Endothelial cell (in vitro differentiated cells): ENCODE measurements at regions not wholly inside any gene's neighbourhood (a gene's known extent, or its start where the extent isn't known, plus 50 kb on each side); places are given as distances from the start of the nearest gene placed in this dataset.

Source experiments
- DNase-seq: peaks from one replicate; pipeline ENCODE4 v3.0.0; 2021; ENCODE audit warnings: low spot score
- H3K27ac Mint-ChIP-seq: one replicate; pipeline ENCODE4 v1.8.0; 2021; ENCODE audit warnings: mixed read lengths, inconsistent platforms; ENCODE audit not compliant: unreplicated experiment
- H3K27me3 Mint-ChIP-seq: one replicate; pipeline ENCODE4 v1.8.0; 2021; ENCODE audit warnings: mild to moderate bottlenecking, moderate library complexity, mixed read lengths, inconsistent platforms; ENCODE audit not compliant: unreplicated experiment
- H3K36me3 Mint-ChIP-seq: one replicate; pipeline ENCODE4 v1.8.0; 2021; ENCODE audit warnings: mild to moderate bottlenecking, low read depth, mixed read lengths, inconsistent platforms; ENCODE audit not compliant: unreplicated experiment
- H3K4me1 Mint-ChIP-seq: one replicate; pipeline ENCODE4 v1.8.0; 2021; ENCODE audit warnings: mild to moderate bottlenecking, mixed read lengths, inconsistent platforms; ENCODE audit not compliant: unreplicated experiment
- H3K4me3 Mint-ChIP-seq: one replicate; pipeline ENCODE4 v1.8.0; 2021; ENCODE audit warnings: mild to moderate bottlenecking, mixed read lengths, inconsistent platforms; ENCODE audit not compliant: unreplicated experiment
- H3K9me3 Mint-ChIP-seq: one replicate; pipeline ENCODE4 v1.8.0; 2021; ENCODE audit warnings: mixed read lengths, inconsistent platforms; ENCODE audit not compliant: unreplicated experiment
- TF ChIP-seq, protein P1 (sequence below): fragments of 200-600 bp; sonication (generic); IDR thresholded peaks from one replicate; pipeline ENCODE4 v1.5.0; 2021; ENCODE audit warnings: antibody characterized with exemption; ENCODE audit not compliant: unreplicated experiment

DNA sequence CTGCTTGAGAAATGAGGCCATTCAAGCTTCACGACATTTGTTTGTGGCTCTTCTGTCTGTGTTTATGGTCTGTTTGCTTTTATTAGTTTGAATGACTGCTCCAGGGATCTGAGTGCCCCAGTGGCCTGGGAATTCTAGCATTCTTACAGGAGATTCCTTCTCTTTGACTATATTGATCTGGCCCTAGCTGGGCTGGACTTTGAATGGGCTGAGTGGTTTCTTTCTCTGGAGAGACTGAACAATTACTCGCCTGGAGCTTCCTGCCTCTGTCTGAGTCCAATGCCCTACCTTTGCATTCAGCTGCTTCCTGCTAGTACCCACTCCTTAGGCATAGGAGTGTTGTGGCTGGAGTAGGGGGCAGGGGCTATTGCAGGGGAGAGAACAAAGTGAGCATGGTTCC is 51.2 kb upstream of the EDA start:
- Mint-ChIP-seq H3K36me3 (no peaks in the 10 kb centered on the region), H3K4me1 (peaks cover 4% of the 10 kb centered on the region), H3K27me3 (no peaks in the 10 kb centered on the region), H3K9me3 (no peaks in the 10 kb centered on the region), H3K27ac (peak overlapping the region; percentile 74), H3K4me3 (no peak overlapping the region)
- TF ChIP-seq, protein P1, sequence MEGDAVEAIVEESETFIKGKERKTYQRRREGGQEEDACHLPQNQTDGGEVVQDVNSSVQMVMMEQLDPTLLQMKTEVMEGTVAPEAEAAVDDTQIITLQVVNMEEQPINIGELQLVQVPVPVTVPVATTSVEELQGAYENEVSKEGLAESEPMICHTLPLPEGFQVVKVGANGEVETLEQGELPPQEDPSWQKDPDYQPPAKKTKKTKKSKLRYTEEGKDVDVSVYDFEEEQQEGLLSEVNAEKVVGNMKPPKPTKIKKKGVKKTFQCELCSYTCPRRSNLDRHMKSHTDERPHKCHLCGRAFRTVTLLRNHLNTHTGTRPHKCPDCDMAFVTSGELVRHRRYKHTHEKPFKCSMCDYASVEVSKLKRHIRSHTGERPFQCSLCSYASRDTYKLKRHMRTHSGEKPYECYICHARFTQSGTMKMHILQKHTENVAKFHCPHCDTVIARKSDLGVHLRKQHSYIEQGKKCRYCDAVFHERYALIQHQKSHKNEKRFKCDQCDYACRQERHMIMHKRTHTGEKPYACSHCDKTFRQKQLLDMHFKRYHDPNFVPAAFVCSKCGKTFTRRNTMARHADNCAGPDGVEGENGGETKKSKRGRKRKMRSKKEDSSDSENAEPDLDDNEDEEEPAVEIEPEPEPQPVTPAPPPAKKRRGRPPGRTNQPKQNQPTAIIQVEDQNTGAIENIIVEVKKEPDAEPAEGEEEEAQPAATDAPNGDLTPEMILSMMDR, result no peak
- no peak for DNase-seq

DNA sequence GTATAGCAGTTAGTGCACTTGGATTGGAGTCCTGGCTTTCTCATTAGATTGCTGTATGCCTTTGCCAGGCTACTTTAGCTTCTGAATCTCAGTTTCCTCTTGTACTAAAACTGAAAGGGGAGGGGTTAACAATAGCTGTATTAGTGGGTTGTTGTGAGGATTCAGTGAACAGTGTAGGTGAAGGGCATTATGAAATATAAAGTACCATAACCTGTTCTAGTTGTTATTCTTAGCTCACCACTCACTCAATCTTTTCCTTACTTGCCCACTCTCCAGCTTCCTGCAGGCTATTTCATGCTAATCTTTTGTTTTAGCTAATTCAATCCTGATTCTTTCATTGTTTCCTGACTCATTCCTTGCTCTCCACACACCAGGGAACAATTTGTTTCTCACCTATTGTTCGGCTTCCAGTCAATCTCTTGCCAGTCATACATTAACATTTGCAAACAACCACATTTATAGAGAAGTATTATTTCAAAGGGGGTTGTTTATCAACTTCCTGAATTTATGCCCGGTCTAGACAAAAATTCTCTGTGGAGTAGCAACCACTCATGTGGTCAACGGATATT is 50.6 kb upstream of the EDA start:
- Mint-ChIP-seq H3K27me3 (no peaks in the 10 kb centered on the region), H3K4me3 (no peak overlapping the region), H3K27ac (no peak overlapping the region), H3K36me3 (no peaks in the 10 kb centered on the region), H3K4me1 (peaks cover 4% of the 10 kb centered on the region), H3K9me3 (no peaks in the 10 kb centered on the region)
- TF ChIP-seq, protein P1, result no peak
- DNase-seq, result no peak
